HG02840 (cell line): ENCODE measurements at regions not wholly inside any gene's neighbourhood (a gene's known extent, or its start where the extent isn't known, plus 50 kb on each side); places are given as distances from the start of the nearest gene placed in this dataset.
"Not testable (repeated sequence)": the region's sequence is repeated elsewhere in the genome, so short reads cannot be mapped to it uniquely, and the experiment has no call there.

Source experiments
- ATAC-seq: cut with Tn5 transposase; IDR thresholded peaks from one replicate; pipeline ENCODE4 v1.9.1; 2021; ENCODE audit warnings: mild to moderate bottlenecking, moderate library complexity, moderate number of reproducible peaks; ENCODE audit not compliant: unreplicated experiment, low FRiP score

- no peak for ATAC-seq
These were observed 1006.8 kb downstream of the SLC16A7 start for GRCh38 chr12:60602601-60603000.

DNA sequence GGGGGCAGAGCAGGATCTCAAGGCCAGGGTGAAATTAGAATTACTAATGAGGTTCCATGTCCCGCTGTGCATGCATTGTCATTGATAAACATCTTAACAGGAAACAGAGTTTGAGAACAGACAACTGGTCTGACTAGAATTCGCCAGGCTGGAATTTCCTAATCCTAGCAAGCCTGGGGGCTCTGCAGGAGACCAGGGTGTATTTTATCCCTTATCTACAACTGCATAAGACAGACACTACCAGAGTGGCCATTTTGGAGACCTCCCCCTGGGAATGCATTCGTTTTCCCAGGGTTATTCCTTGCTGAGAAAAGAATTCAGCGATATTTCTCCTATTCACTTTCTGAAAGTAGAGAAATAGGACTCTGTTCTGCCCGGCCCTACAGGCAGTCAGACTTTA, 1007.6 kb downstream of the SLC16A7 start:
- not testable (repeated sequence) for ATAC-seq

DNA sequence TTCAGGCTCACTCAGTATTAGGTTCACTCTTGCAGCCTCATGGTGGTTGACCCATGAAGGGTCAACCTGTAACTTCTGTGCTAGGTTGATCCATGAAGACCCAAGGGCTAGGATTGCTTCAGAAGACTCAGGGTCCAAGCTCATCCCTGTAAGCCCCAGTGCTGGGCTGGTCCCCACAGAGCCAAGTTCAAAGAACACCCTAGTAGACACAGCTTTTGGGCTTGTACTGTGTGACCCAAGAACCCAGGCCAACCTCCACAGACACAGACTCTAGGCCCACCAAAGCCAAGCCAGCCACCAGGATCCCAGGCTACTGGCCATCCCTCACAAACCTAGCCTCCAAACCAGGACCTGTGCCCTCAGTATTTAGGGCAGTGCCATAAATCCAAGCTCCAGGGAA, 1020.6 kb downstream of the SLC16A7 start:
- ATAC-seq = no peak

DNA sequence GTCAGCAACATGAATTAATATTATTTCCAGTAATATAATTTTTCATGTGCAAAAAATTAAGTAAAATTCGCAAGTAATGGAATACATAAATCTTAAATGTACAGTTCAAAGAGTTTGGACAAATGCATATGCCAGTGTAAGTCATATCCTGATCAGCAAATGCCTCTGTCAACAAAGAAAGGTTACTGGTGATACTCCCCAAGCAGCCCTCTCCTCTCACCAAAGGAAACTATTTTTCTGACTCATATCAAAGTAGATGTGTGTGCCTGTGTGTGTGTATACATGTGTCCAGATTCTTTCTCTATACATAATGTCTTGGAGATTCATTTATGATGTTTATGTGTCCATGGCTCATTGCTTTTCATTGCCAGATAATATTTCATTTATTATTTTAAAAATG, 1035.0 kb downstream of the SLC16A7 start:
- ATAC-seq = no peak

DNA sequence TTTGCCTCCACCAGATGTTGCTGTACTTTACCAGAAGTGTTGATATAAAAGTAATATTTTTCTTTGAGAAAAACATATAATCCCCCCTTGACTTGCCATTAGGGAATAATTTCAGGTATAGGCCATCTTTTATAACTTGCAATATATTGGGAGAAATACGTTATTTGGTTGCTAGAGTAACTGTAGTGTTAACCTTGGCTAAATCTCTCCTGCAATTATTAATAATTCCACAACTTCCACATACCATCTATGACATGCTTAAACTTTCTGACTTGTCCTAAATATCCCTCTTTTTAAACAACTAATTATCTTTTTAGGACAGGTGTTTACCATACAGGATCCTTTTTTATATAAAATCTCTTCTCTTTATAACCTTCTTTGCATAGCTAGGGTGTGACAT, 1048.2 kb downstream of the SLC16A7 start:
- no peak for ATAC-seq

DNA sequence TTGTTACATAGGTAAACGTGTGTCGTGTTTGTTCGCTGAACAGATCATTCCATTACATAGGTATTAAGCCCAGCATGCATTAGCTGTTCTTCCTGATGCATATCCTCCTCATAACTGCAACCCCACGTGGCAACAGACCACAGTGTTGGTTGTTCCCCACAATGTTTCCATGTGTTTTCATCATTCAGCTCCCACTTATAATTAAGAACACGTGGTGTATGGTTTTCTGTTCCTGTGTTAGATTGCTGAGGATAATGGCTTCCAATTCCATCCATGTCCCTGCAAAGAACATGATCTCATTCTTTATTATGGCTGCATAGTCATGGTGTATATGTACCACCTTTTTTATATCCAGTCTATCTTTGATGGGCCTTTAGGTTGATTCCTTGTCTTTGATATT, 1071.1 kb downstream of the SLC16A7 start:
- no peak for ATAC-seq

- ATAC-seq = no peak
These were observed 1077.1 kb downstream of the SLC16A7 start for GRCh38 chr12:60672949-60673348.

- no peak for ATAC-seq
These were observed 1089.3 kb downstream of the SLC16A7 start for GRCh38 chr12:60684988-60685655.

- no peak for ATAC-seq
These were observed 1093.3 kb downstream of the SLC16A7 start for GRCh38 chr12:60689137-60689536.

- no peak for ATAC-seq
These were observed 1097.3 kb downstream of the SLC16A7 start for GRCh38 chr12:60693019-60693626.

GRCh38 chr12:60704171-60704914, 1108.5 kb downstream of the SLC16A7 start:
- ATAC-seq = no peak

DNA sequence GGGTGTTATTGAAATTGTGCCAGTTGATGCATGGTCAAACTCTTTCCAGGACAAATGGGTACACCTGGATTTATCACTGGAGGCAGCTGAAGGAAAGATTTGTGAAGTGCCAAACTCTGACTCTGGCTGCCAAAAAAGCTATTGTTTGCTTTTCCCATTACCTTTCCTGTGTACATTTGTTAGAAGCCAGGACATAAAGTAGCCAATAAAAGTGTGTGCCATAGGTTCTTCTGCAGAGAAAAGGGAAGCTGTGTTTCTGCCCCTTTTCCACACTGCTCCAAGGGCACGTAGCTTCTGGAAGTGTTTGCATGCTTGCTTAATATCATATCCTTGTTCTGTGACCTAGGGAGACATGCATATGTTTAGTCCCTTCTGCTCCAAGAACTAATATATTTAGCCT, 1114.4 kb downstream of the SLC16A7 start:
- ATAC-seq = no peak

GRCh38 chr12:60714141-60714900, 1118.5 kb downstream of the SLC16A7 start:
- no peak for ATAC-seq

GRCh38 chr12:60724475-60724874, 1128.6 kb downstream of the SLC16A7 start:
- no peak for ATAC-seq

GRCh38 chr12:60724984-60725383, 1129.2 kb downstream of the SLC16A7 start:
- ATAC-seq = no peak

- no peak for ATAC-seq
These were observed 1156.8 kb downstream of the SLC16A7 start for GRCh38 chr12:60752589-60752988.

- ATAC-seq = no peak
These were observed 1162.4 kb downstream of the SLC16A7 start for GRCh38 chr12:60758224-60758623.

DNA sequence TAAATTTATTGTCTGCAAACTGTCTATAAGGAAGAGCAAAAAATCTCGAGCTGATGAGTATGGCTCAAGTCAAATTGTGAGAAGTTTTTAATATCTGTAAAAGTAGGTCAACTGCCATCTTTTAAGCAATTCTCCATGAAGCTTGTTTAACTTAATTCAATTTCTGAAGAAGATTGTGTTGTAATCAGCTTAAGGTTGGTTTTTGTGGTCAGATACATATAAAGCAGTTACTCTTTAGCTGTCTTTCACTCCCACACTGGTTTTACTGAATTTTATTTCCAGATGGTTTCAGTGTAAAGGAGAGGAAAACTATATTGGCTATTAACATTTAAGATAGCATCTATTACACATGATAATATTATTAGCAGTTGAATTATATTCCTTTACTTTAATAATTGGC, 1165.1 kb downstream of the SLC16A7 start:
- no peak for ATAC-seq

- ATAC-seq = not testable (repeated sequence)
These were observed 1205.3 kb downstream of the SLC16A7 start for GRCh38 chr12:60801166-60801565.

GRCh38 chr12:60803147-60803546, 1207.3 kb downstream of the SLC16A7 start:
- no peak for ATAC-seq

DNA sequence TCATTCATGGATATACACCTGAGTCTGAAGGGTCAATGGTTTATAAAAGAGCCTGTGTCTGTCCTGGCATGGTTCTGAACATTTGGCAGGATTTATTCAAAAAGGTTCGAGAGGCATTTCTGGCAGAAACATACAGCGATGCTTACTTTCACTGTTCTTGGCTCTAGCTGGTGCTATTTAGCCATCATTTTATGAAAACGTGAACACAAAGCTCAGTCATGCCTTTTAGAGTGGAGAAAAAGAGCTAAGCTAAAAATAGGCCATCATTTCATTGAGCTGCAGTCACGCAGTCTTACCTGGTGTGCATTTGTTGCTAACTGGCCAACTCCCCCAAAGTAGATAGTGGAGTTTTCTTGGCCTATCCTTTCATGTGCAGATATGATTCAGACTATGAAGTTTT, 1209.5 kb downstream of the SLC16A7 start:
- no peak for ATAC-seq
